Epithelial cell of esophagus (primary cell): ENCODE measurements at regions not wholly inside any gene's neighbourhood (a gene's known extent, or its start where the extent isn't known, plus 50 kb on each side); places are given as distances from the start of the nearest gene placed in this dataset.
"Not testable (repeated sequence)": the region's sequence is repeated elsewhere in the genome, so short reads cannot be mapped to it uniquely, and the experiment has no call there.

ENCODE experiments used
- DNase-seq: peaks from one replicate; pipeline ENCODE4 v3.0.0; 2010; ENCODE audit warnings: low read depth
- H3K4me3 ChIP-seq: 2 replicates; pipeline ENCODE4 v1.5.1; 2011; ENCODE audit warnings: mild to moderate bottlenecking, low read length, control low read depth
- TF ChIP-seq, protein P1 (sequence below): IDR thresholded peaks from 2 replicates; pipeline ENCODE4 v1.5.1; 2011; ENCODE audit warnings: low read depth, mild to moderate bottlenecking, low read length, control low read depth, inconsistent platforms; ENCODE audit not compliant: insufficient read depth; ENCODE audit errors: missing control alignments

DNA sequence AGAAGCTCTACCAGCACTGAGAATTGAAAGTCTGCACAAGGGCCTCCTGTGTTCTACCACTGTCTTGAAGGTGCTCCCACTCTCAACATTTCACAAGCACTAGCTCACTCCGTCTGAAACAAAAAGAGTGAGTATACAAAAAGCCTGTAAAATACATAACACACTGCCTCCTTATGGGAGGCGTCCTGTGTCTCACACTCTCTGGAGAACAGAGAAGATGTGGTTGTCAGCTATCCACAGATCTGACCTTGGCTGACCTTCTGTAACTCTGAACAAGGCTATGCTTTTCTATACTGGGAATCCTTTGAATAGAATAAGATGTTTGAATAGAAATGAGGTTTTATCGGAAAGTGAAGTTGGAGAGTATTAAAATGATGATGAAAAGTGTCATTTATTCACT is 171.3 kb upstream of the TMEM45B start:
- DNase-seq = no peak
- no peak overlapping the region for H3K4me3 ChIP-seq
- TF ChIP-seq, protein P1, sequence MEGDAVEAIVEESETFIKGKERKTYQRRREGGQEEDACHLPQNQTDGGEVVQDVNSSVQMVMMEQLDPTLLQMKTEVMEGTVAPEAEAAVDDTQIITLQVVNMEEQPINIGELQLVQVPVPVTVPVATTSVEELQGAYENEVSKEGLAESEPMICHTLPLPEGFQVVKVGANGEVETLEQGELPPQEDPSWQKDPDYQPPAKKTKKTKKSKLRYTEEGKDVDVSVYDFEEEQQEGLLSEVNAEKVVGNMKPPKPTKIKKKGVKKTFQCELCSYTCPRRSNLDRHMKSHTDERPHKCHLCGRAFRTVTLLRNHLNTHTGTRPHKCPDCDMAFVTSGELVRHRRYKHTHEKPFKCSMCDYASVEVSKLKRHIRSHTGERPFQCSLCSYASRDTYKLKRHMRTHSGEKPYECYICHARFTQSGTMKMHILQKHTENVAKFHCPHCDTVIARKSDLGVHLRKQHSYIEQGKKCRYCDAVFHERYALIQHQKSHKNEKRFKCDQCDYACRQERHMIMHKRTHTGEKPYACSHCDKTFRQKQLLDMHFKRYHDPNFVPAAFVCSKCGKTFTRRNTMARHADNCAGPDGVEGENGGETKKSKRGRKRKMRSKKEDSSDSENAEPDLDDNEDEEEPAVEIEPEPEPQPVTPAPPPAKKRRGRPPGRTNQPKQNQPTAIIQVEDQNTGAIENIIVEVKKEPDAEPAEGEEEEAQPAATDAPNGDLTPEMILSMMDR = peak; percentile 6

DNA sequence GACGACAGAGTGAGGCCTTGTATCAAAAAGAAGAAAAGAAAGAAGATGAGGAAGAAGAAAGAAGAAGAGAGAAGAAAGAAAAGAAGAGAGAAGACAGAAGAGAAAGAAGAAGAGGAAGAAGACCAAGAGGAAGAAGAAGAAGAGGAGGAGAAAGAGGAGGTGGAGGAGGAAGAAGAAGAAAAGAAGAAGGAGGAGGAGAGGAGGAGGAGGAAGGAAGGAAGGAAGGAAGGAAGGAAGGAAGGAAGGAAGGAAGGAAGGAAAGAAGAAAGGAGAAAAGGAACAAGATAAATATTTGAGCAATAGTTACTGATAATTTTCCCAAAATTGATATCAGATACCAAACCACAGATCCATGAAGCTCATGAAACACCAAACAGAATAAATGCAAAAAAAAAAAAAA is 169.7 kb upstream of the TMEM45B start:
- H3K4me3 ChIP-seq = no peak overlapping the region
- TF ChIP-seq, protein P1 = no peak
- no peak for DNase-seq

DNA sequence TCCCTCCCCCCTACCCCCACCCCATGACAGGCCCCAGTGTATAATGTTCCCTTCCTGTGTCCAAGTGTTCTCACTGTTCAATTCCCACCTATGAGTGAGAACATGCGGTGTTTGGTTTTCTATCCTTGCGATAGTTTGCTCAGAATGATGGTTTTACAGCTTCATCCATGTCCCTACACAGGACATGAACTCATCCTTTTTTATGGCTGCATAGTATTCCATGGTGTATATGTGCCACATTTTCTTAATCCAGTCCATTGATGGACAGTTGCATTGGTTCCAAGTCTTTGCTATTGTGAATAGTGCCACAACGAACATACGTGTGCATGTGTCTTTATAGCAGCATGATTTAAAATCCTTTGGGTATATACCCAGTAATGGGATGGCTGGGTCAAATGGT is 165.6 kb upstream of the TMEM45B start:
- not testable (repeated sequence) for H3K4me3 ChIP-seq, DNase-seq

DNA sequence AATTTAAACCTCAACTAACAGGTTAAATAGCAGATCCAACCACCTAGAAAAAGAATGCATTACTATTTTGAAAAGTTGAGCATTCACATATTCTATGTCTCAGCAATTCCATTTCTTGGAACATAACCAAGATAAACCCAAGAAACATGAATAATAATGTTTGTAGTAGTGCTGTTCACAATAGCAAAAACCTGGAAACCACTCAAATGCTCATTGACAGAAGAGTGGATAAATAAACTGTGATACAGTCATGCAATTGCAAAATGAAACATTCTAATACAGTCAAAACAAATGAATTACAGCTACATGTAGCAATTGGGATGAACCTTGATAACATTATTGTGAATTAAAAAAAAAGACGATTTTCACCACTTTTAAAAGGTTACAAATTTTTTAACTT is 162.8 kb upstream of the TMEM45B start:
- TF ChIP-seq, protein P1 = no peak
- H3K4me3 ChIP-seq = no peak overlapping the region
- peak; percentile 92 for DNase-seq

DNA sequence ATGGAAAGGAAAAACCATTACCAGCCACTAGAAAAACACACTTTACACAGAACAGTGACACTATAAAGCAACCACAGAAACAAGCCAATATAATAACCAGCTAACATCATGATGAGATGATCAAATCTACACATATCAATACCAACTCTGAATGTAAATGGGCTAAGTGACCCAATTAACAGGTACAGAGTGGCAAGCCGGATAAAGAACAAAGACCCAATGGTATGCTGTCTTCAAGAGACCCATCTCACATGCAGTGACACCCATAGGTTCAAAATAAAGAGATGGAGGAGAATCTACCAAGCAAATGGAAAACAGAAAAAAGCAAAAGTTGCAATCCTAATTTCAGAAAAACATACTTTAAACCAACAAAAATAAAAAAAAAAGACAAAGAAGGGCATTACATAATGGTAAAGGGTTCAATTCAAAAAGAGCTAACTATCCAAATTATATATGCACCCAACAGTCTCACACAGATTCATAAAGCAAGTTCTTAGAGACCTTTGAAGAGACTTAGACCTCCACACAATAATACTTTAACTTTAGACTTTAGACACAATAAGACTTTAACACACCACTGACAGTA is 160.3 kb upstream of the TMEM45B start:
- no peak overlapping the region for H3K4me3 ChIP-seq
- TF ChIP-seq, protein P1 = no peak
- no peak for DNase-seq

DNA sequence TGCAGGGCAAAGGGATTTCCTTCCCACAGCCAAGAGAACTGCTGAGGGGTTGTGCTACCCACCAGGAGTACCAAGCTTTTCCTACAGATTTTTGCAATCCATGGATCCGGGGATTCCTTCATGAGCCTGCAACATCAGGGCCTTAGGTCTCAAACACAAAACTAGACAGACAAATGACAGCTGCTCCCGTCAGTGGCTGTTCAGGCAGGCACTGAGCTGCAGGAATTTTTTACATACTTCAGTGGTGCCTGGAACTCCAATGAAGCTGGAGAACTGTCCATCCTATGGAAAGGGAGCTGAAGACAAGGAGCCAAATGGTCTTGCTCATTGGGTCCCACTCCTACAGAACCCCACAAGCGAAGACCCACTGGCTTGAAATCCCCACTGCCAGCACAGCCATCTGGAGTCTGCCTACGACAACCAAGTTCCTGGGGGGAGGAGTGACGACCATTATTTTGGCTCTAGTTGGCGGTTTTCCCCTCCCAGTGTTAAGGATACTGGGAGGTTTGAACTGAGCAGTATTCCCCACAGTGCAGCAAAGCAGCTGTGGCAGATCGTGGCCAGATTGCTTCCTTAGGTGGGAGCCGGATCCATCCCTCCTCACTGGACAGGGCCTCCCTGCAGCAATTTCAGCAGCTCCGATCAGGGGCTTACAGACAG is 157.7 kb upstream of the TMEM45B start:
- H3K4me3 ChIP-seq = no peak overlapping the region
- TF ChIP-seq, protein P1 = no peak
- DNase-seq = no peak

DNA sequence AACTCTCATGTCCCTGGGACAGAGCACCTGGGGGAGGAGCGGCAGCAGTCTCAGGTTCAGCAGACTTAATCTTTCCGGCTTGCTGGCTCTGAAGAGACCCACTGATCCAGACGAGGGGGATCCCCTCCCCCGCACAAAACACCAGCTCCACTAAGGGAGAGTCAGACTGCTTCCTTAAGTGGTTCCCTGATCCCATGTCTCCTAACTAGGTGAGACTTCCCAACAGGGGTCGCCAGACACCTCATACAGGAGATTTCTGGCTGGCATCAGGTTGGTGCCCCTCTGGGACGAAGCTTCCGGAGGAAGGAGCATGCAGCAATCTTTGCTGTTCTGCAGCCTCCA is 157.2 kb upstream of the TMEM45B start:
- no peak overlapping the region for H3K4me3 ChIP-seq
- TF ChIP-seq, protein P1 = no peak
- no peak for DNase-seq
